Kidney glomerular epithelial cell (primary cell): ENCODE measurements at regions not wholly inside any gene's neighbourhood (a gene's known extent, or its start where the extent isn't known, plus 50 kb on each side); places are given as distances from the start of the nearest gene placed in this dataset.
"Not testable (repeated sequence)": the region's sequence is repeated elsewhere in the genome, so short reads cannot be mapped to it uniquely, and the experiment has no call there.

ENCODE experiments used
- DNase-seq: peaks from one replicate; lab custom pipeline; 2025; lab: John Stamatoyannopoulos, UW

DNA sequence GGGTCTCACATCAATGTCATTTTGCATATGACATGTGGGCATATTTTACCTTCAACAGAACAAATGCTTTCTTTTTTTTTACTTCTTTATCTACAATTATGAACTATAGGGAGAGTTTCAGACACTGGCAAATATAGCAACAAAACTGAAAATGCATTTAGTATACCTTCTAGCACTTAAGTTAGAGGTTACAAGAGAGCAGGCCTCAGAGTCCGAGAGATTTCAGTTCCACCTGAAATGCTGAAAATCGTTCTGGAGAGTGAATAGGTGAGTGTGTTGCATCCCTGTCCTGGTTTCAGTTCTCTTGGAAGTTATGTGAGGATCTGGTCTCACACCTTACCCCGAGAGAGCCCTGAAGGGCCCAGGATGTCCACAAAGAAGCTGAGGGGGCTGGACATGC lies 337.8 kb upstream of the FRG1 start:
- not testable (repeated sequence) for DNase-seq

DNA sequence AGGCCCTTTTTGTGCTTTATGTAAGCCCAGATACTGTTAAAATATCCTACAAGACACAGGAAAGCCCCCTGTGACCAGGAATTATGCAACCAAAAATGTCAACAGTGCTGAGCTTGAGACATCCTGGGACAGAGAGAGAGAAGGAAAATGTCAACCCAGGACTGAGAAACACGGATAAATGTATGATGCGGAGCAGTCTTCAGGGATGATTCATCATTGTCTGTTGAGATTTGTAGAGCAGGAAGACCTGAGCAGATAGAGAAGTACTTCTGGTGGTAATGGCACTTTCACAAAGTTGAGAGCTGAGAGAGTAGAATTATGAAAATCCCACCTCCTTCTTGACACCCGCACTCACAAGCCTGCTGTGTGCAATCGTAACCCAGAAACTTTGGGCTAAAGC lies 330.1 kb upstream of the FRG1 start:
- not testable (repeated sequence) for DNase-seq

- DNase-seq: no peak
Observed at GRCh38 chr4:189613207-189613606, 327.5 kb upstream of the FRG1 start.

DNA sequence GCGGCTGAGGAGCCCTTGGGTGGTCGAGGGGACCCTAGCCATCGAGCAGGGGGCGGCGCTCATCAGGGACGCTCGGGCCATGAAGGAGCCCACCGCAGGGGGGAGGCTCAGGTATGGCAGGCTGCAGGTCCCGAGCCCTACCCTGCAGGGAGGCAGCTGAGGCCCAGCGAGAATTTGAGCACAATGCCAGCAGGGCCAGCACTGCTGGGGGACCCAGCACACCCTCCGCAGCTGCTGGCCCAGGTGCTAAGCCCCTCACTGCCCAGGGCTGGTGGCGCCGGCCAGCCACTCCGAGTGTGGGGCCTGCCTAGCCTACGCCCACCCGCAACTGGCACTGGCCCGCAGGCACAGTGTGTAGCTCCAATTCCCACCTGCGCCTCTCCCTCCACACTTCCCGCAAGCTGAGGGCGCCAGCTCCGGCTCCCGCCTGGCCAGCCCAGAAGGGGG lies 325.4 kb upstream of the FRG1 start:
- DNase-seq: no peak

DNA sequence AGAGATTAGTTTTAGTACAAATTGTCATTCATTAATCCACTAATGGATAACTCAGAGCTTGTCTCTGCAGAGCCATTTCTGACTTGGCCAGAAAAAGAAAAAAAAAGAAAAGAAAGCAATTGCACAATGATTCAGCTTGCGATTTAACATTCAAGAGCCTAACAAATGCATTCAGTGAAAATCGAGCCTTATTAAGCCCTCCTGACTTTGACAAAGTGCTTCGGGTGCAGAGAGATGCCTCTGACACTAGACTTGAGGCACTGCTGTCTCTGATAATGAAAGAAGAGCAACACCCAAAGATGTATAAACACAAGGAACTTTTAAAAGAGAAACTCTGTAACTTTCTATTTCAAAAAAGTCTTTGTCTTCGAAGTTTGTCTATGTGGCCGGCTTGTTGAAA lies 322.9 kb upstream of the FRG1 start:
- not testable (repeated sequence) for DNase-seq

GRCh38 chr4:189619441-189620250 lies 321.0 kb upstream of the FRG1 start:
- DNase-seq: not testable (repeated sequence)

GRCh38 chr4:189622574-189622973 lies 318.1 kb upstream of the FRG1 start:
- DNase-seq: not testable (repeated sequence)

- DNase-seq: not testable (repeated sequence)
Observed at GRCh38 chr4:189627041-189627440, 313.6 kb upstream of the FRG1 start.

GRCh38 chr4:189629733-189630132 lies 310.9 kb upstream of the FRG1 start:
- DNase-seq: not testable (repeated sequence)

DNA sequence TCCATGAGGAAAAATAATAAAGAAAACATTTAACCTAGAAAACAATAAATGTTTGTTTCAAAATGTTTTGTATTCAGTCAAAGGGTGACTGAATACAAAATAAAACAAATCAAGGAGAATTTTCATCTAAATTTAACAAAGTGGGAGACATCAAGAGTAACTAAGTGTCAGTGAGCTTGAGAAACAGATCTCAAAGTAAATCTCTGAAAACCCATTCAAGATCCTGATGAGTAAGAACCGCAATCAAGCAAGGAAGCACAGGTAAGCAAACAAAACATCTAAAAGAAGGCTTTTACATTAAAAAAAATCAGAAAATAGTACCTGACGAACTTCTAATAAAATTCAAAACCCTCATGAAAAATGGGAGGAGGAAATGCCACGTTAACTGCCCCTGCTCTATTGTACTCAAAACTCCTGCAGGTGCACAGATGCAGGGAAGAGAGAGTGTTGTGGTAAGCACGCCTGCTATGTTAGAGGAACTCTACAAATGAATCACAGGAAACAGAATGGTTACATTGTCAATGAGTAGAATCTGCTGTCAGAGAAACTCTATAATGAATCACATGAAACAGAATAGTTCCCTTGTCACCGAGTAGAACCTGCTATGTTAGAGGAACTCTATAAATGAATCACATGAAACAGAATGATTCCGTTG lies 309.6 kb upstream of the FRG1 start:
- not testable (repeated sequence) for DNase-seq

- DNase-seq: not testable (repeated sequence)
Observed at GRCh38 chr4:189631568-189631916, 309.1 kb upstream of the FRG1 start.

DNA sequence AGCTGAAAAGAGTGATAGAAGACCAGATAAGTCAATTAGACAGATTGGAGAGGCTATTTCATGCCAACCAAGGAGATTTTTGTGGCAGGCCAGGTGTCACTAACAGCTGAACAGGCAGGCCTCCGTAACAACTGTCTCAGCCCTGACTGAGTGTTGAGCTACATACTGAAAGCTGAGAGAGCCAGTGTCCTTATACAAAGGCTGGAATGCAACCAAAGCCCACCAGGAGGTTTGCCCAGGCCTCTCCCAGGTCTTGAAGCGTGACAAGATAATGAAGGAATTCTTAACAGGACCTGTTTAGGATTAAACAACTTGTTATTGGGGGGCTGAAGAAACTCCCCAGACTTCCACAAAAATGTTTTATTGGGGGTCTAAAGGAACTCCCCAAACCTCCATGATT lies 290.2 kb upstream of the FRG1 start:
- DNase-seq: not testable (repeated sequence)

DNA sequence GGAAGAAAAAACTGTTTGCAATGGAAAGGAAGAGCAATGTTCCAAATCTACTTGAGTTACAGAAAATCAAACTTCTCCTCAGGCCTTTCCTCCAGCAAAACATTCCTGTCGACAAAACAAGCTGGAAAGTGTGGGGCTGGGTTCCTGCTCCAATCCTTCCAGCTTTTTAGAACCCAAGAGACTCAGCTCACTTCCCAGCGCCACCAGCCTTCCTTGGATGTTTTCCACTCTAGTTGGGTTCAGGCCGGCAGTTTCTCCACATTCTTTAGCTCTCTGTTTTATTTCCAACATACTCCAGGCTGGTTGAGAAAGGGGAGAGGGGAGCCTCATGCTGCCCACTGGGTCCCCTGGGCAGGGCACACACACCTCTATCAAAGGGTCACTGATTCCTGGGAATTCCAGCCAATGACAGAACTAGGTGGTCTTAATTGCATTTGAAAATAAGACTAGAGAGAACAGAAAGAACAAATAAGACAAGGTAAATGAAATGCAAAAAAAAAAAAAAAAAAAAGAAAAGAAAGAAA lies 287.5 kb upstream of the FRG1 start:
- not testable (repeated sequence) for DNase-seq

GRCh38 chr4:189653983-189654382 lies 286.7 kb upstream of the FRG1 start:
- DNase-seq: not testable (repeated sequence)

DNA sequence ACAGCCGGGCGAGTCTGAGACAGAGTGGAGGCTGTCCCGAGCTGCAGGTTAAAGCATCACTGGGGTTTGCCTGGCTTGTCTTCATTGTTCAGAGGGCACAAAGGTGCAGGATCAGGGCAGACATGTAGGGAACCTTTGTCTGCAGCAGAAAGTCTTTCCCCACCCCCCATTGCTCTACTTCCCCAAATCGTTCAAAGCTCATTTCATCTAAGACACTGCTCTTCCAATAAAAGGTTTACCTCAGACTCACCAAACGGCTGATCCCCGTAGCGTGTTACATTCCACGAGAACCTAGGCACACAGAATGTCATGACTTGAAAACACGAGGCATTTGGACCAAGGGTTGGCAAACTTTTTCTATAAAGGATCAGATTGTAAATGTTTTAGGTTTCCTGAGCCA lies 286.3 kb upstream of the FRG1 start:
- DNase-seq: not testable (repeated sequence)

DNA sequence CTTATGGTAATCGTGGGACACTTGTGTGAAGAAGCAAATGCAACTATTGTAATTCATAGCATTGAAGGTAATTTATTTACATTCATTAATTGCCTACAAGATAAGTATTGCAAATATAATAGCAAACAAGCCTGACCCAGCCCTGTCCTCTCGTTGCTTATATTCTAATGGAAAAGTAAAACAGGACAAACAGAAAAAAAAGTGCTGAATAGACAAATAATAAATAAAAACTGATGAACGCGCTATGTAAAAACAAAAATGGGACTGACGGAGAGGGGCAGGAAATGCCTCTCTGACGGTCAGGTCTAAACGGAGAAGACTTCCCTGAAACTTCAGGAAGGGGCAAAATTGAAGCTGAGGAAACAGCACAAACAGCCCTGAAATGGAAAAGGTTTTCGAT lies 284.9 kb upstream of the FRG1 start:
- not testable (repeated sequence) for DNase-seq

DNA sequence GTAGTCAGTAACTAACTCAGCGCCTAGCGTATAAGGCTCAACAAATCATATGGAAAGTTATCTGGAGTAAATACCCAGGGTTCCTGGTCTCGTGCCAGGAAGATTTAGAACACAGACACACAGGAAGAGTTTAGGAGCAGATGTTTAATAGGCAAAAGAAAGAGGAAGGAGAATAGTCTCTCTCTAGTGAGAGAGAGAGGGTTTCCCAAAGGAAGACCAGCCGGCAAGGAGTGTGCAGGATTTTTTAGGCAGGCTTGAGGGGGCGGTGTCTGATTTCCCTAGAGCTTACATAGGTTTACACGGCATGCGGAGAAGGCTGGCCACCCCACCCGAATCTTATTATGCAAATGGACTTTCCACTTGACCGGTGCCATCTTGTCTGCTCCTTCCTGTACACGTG lies 284.0 kb upstream of the FRG1 start:
- DNase-seq: no peak

DNA sequence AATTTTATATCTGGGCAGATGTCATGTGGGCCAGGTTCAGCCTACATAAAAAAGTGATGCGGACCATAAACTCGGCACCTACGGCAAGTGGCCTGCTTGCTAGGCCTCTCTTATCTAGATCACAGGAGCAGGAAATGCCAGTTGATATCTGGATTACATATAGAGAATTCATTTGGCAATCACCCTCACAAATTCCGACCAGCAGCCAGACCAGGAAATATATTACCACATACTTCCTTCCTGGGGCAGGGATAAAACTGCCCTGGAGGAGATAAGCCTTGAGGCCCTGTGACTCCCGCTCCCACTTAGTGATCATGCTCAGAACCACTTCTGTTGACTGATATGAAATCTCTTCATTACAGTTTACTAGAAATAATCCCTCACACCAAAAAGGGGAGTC lies 282.4 kb upstream of the FRG1 start:
- DNase-seq: not testable (repeated sequence)

GRCh38 chr4:189658831-189659230 lies 281.8 kb upstream of the FRG1 start:
- not testable (repeated sequence) for DNase-seq

DNA sequence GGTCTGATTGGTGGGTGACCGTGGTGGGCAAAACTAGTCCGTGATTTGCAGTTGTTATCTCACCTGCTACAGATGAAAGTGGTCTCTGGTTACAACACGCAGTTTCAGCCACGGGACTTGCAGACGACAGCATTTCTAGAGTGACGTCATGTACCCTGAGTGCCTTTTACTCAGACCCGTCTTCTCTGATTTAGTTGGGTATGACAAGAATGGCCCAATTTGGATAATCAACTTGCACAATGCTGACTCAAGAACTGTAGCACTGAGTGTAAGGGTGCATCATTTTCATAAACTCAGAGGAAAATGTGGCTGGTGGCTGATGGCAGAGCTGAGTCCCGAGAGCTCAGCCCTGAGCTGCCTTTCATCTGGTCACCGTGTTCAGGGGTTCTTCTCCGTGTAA lies 281.4 kb upstream of the FRG1 start:
- no peak for DNase-seq

DNA sequence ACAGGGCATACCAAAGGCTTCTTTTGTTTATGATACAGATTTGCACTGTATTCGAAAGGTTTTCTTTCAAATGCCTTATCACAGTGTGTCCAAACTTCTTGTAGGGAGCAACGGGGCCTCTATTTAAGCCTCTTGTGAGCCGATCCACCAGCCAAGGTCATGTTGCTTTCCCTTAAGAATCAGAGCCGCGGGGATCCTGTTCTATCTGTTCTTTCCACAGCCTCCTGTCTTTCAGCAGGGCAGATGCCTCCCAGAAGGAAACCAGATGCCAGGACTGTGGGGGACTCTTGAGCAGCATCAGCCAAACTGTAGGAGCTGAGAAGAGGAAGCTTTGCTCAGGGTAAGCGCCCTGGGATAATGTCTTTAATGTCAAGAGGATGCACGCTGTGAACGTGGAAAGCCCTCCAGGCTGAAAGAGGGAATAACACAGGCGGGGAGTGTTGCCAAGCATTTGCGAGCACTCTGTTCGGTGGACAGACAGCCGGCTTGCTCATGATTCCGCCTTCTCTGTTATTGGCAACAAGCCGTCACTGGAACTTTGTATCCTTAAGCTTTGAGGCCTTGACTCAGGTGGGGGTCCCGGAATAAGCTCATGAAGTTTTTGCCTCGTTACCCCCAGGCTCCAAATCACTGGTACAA lies 279.8 kb upstream of the FRG1 start:
- DNase-seq: no peak

DNA sequence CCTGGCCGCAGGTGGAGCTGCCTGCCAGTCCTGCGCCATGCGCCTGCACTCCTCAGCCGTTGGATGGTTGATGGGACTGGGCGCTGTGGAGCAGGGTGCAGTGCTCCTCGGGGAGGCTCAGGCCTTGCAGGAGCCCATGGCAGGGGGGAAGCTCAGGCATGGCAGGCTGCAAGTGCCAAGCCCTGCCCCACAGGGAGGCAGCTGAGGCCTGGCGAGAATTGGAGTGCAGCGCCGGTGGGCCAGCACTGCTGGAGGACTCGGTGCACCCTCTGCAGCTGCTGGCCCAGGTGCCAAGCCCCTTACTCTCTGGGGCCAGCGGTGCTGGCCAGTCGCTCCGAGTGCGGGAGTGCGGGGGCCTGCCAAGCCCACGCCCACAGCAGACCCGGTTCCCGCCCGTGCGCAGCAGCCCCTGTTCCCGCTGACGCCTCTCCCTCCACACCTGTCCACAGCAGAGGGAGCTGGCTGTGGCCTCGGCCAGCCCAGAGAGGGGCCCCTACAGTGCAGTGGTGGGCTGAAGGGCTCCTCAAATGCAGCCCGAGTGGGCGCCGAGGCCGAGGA lies 275.9 kb upstream of the FRG1 start:
- DNase-seq: no peak
